GM12891 (cell line): ENCODE measurements at regions not wholly inside any gene's neighbourhood (a gene's known extent, or its start where the extent isn't known, plus 50 kb on each side); places are given as distances from the start of the nearest gene placed in this dataset.

ENCODE experiments used
- DNase-seq: peaks from one replicate; pipeline ENCODE4 v3.0.0; 2011; ENCODE audit warnings: low spot score; ENCODE audit not compliant: insufficient read length
- FAIRE-seq: peaks from 2 replicates; lab custom pipeline; 2011; peaks lifted over from hg19 to GRCh38; lab: Jason Lieb, UNC
- PAX5 ChIP-seq: IDR thresholded peaks from 2 replicates; pipeline ENCODE4 v1.6.1; 2011; ENCODE audit warnings: low read length, moderate library complexity, mild to moderate bottlenecking; ENCODE audit not compliant: insufficient read depth, severe bottlenecking
- POLR2A ChIP-seq: IDR thresholded peaks from 2 replicates; pipeline ENCODE4 v1.6.1; 2011; ENCODE audit warnings: low read depth, low read length, control low read depth
- POLR2AphosphoS5 ChIP-seq: IDR thresholded peaks from 2 replicates; pipeline ENCODE4 v1.6.1; 2011; ENCODE audit warnings: low read depth, low read length, control low read depth
- POU2F2 ChIP-seq: IDR thresholded peaks from 2 replicates; pipeline ENCODE4 v1.6.1; 2011; ENCODE audit warnings: low read depth, mild to moderate bottlenecking, control low read depth, low read length, moderate library complexity
- SPI1 ChIP-seq: IDR thresholded peaks from 2 replicates; pipeline ENCODE4 v1.6.1; 2011; ENCODE audit warnings: low read depth, low read length, control low read depth
- TAF1 ChIP-seq: IDR thresholded peaks from 2 replicates; pipeline ENCODE4 v1.6.1; 2011; ENCODE audit warnings: low read depth, low read length, control low read depth

- no peak for TF ChIP-seq TAF1
- TF ChIP-seq POLR2A: no peak
- no peak for TF ChIP-seq PAX5
- no peak for TF ChIP-seq POU2F2
- no peak for TF ChIP-seq SPI1
- no peak for TF ChIP-seq POLR2AphosphoS5
- no peak for FAIRE-seq
- no peak for DNase-seq
These were observed 191.3 kb downstream of the EPM2A start for GRCh38 chr6:145544041-145544440.

GRCh38 chr6:145544514-145544913 lies 190.8 kb downstream of the EPM2A start:
- TF ChIP-seq PAX5 (no peak), POU2F2 (no peak), TAF1 (no peak), POLR2A (no peak), SPI1 (no peak)
- FAIRE-seq: no peak
- DNase-seq: no peak

- TF ChIP-seq POLR2A (no peak), POLR2AphosphoS5 (no peak), POU2F2 (no peak), TAF1 (no peak), PAX5 (no peak)
- no peak for FAIRE-seq
- DNase-seq: no peak
These were observed 189.1 kb downstream of the EPM2A start for GRCh38 chr6:145546265-145546664.

GRCh38 chr6:145547594-145548335 lies 187.6 kb downstream of the EPM2A start:
- DNase-seq (no peak), FAIRE-seq (no peak)
- TF ChIP-seq PAX5 (no peak), POLR2A (no peak), SPI1 (no peak), TAF1 (no peak), POU2F2 (no peak), POLR2AphosphoS5 (no peak)

- DNase-seq: no peak
- TF ChIP-seq SPI1: no peak
- FAIRE-seq: no peak
These were observed 186.2 kb downstream of the EPM2A start for GRCh38 chr6:145548933-145549648.

- no peak for DNase-seq
- FAIRE-seq: no peak
These were observed 184.2 kb downstream of the EPM2A start for GRCh38 chr6:145551164-145551563.

GRCh38 chr6:145555084-145555483 lies 180.2 kb downstream of the EPM2A start:
- TF ChIP-seq SPI1 (no peak), POU2F2 (no peak), PAX5 (no peak), TAF1 (no peak), POLR2AphosphoS5 (no peak), POLR2A (no peak)
- FAIRE-seq: no peak
- DNase-seq: no peak

More at GRCh38 chr6:145551164-145551563, 184.2 kb downstream of the EPM2A start:
- no peak for TF ChIP-seq POU2F2

GRCh38 chr6:145557474-145557873 lies 177.8 kb downstream of the EPM2A start:
- DNase-seq (no peak), FAIRE-seq (no peak)
- TF ChIP-seq POLR2AphosphoS5: no peak
- TF ChIP-seq POLR2A: no peak
- no peak for TF ChIP-seq POU2F2
- TF ChIP-seq PAX5: no peak
- TF ChIP-seq SPI1: no peak
- no peak for TF ChIP-seq TAF1

- DNase-seq: no peak
- no peak for FAIRE-seq
- TF ChIP-seq POU2F2: no peak
- no peak for TF ChIP-seq POLR2AphosphoS5
- no peak for TF ChIP-seq PAX5
- TF ChIP-seq SPI1: no peak
- TF ChIP-seq POLR2A: no peak
- no peak for TF ChIP-seq TAF1
These were observed 175.5 kb downstream of the EPM2A start for GRCh38 chr6:145559836-145560235.

- DNase-seq: no peak
- TF ChIP-seq POLR2AphosphoS5 (no peak), POLR2A (no peak), PAX5 (no peak)
- FAIRE-seq: no peak
These were observed 173.9 kb downstream of the EPM2A start for GRCh38 chr6:145561095-145562072.
